ENCODE measurements at regions not wholly inside any gene's neighbourhood (a gene's known extent, or its start where the extent isn't known, plus 50 kb on each side); places are given as distances from the start of the nearest gene placed in this dataset.

DNA sequence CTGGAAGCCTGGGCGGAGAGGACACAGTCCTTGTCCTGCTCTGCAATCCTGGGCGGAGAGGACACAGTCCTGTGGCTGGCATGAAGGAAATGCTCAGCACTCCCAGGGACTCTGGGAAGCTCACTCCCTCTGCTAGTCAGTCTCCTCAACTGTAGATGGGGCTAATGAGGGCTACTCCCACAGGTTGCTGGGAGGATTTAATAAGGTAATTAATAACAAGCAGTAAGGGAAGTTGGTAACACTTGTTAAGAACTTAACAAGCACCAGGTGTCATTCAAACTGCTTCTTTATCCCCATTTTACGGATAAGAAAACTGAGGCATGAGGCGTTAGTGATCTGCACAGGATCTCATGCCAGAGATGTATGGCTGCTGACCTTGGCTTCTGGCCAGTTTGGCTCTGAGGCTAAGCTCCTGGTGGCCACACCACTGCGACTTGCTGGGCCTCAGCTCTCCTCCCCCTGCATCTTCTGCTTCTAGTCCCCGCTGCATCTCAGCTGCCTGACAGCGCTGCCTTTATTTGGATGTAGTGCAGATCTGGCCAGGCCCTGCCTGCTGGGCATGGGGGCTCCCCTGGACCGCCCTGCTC is 54.1 kb upstream of the BEGAIN start:
- TF ChIP-seq, protein P1, sequence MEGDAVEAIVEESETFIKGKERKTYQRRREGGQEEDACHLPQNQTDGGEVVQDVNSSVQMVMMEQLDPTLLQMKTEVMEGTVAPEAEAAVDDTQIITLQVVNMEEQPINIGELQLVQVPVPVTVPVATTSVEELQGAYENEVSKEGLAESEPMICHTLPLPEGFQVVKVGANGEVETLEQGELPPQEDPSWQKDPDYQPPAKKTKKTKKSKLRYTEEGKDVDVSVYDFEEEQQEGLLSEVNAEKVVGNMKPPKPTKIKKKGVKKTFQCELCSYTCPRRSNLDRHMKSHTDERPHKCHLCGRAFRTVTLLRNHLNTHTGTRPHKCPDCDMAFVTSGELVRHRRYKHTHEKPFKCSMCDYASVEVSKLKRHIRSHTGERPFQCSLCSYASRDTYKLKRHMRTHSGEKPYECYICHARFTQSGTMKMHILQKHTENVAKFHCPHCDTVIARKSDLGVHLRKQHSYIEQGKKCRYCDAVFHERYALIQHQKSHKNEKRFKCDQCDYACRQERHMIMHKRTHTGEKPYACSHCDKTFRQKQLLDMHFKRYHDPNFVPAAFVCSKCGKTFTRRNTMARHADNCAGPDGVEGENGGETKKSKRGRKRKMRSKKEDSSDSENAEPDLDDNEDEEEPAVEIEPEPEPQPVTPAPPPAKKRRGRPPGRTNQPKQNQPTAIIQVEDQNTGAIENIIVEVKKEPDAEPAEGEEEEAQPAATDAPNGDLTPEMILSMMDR (optimal IDR thresholded peaks at IDR 0.05 in 1 of 3, IDR thresholded peaks at IDR 0.05 in 1 of 3, conservative IDR thresholded peaks at IDR 0.05 in 1 of 3; ENCODE audit: extremely low read depth in 1 of 3, insufficient read depth in 2 of 3, low read length in 3 of 3) = no peak
- TF ChIP-seq EZH2 (IDR thresholded peaks at IDR 0.05; ENCODE audit: low read length) = no peak
